Neutrophil (primary cell): ENCODE measurements at regions not wholly inside any gene's neighbourhood (a gene's known extent, or its start where the extent isn't known, plus 50 kb on each side); places are given as distances from the start of the nearest gene placed in this dataset.

Source experiments
- H3K27ac ChIP-seq: fragments of 200-600 bp; sonication (generic); 2 replicates; pipeline ENCODE4 v1.5.1; 2016; ENCODE audit warnings: mild to moderate bottlenecking, moderate library complexity
- H3K27me3 ChIP-seq: fragments of 200-600 bp; sonication (generic); 2 replicates; pipeline ENCODE4 v1.6.0; 2016; ENCODE audit warnings: mild to moderate bottlenecking
- H3K36me3 ChIP-seq: fragments of 200-600 bp; sonication (generic); 2 replicates; pipeline ENCODE4 v1.5.1; 2017
- H3K4me1 ChIP-seq, 2 experiments: fragments of 200-600 bp in 1 of 2; sonication (generic) in 1 of 2; 1 replicate in 1 of 2; 2 replicates in 1 of 2; pipeline versions ENCODE4 v1.5.1 to v1.6.1; 2013 to 2016; ENCODE audit warnings: low read depth in 1 of 2, low read length in 1 of 2, mild to moderate bottlenecking in 1 of 2, moderate library complexity in 1 of 2; ENCODE audit not compliant: control insufficient read depth in 1 of 2, insufficient read depth in 1 of 2
- H3K4me3 ChIP-seq, 2 experiments: fragments of 200-600 bp in 1 of 2; sonication (generic) in 1 of 2; 1 replicate in 1 of 2; 2 replicates in 1 of 2; pipeline ENCODE4 v1.5.1; 2013 to 2016; ENCODE audit warnings: low read depth in 1 of 2, low read length in 1 of 2, mild to moderate bottlenecking in 1 of 2, moderate library complexity in 1 of 2
- H3K9me3 ChIP-seq: fragments of 200-600 bp; sonication (generic); 2 replicates; pipeline ENCODE4 v1.5.1; 2016
- TF ChIP-seq, protein P1 (sequence below): fragments of 200-600 bp; sonication (generic); IDR thresholded peaks from 2 replicates; pipeline ENCODE4 v1.5.1; 2016; ENCODE audit warnings: antibody characterized with exemption

DNA sequence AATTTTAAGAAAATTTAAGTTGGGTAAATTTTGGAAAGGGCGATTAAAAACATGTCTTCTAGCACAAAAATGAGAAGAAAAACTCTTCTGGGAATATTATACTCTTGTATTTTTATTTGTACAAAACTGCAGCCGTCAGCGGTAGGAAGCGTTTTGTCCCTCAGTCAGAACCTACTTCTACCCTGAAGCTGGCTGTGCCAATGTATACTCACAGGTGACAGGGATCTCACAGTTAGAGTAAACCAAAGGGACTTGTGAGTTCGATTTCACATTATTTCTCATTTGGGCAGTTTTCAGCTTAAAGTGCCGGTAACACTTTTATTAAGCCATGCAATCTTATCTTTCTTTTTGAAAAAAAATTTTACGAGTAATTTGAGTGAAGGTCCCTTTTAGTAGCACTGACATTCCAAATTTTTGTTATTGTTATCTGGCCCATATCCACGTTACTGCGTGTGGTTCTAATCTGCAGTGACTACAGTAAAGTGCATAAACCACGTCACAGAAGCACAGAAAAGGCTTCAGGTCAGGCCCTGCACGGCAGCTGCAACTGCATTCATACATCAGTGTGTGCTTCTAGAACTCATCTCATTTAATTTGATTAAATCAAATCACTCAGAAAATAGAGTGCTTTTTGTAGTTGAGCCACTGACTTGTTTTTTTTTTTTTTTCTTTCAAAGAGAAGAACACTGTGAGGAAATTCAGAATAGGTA is 387.3 kb downstream of the LIG4 start:
- no peaks in the 10 kb centered on the region for H3K9me3 ChIP-seq
- H3K27ac ChIP-seq: no peak overlapping the region
- TF ChIP-seq, protein P1, sequence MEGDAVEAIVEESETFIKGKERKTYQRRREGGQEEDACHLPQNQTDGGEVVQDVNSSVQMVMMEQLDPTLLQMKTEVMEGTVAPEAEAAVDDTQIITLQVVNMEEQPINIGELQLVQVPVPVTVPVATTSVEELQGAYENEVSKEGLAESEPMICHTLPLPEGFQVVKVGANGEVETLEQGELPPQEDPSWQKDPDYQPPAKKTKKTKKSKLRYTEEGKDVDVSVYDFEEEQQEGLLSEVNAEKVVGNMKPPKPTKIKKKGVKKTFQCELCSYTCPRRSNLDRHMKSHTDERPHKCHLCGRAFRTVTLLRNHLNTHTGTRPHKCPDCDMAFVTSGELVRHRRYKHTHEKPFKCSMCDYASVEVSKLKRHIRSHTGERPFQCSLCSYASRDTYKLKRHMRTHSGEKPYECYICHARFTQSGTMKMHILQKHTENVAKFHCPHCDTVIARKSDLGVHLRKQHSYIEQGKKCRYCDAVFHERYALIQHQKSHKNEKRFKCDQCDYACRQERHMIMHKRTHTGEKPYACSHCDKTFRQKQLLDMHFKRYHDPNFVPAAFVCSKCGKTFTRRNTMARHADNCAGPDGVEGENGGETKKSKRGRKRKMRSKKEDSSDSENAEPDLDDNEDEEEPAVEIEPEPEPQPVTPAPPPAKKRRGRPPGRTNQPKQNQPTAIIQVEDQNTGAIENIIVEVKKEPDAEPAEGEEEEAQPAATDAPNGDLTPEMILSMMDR: no peak
- H3K4me3 ChIP-seq: no peak overlapping the region
- no peaks in the 10 kb centered on the region for H3K4me1 ChIP-seq
- H3K36me3 ChIP-seq: no peaks in the 10 kb centered on the region
- H3K27me3 ChIP-seq: no peaks in the 10 kb centered on the region

DNA sequence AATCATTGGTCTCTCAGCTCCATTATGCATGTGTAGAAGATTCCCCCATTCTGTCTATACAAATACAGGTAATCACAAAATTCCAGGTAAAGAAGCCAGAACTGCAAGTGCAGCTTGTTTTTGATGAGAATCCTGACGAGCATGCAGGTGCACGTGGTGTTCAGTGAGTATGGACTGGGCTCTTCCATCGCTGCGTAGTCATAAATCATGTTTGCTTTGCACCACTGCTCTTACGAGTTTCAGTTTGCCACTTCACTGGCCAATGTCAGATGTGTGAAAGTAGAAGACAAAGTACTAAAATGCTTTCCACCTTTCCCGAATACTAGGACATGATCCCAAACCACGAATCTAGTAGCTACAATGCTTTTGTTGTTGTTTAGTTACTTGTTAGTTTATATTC is 390.7 kb downstream of the LIG4 start:
- Histone ChIP-seq H3K27me3 (no peaks in the 10 kb centered on the region), H3K4me3 (no peak overlapping the region), H3K27ac (no peak overlapping the region), H3K4me1 (no peaks in the 10 kb centered on the region), H3K36me3 (no peaks in the 10 kb centered on the region), H3K9me3 (no peaks in the 10 kb centered on the region)
- TF ChIP-seq, protein P1: no peak

DNA sequence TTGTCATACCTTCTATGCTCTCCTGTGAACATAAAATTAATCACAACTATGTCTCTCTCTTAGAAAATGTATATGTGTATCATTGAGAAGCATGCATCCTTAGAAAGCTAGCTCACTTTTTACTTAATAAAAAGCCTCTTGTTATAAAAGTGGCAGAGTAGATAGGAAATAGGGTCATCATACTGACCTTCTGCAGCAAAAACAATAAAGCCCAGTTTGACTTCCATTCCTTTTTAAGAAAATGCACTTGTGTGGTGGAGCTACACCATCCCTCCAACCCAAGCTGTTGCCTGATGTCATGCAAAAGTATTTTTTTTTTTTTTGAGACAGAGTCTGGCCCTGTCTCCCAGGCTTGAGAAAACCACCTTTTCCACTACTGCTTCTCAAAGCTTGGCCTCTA is 393.3 kb downstream of the LIG4 start:
- Histone ChIP-seq H3K27me3 (no peaks in the 10 kb centered on the region), H3K27ac (no peak overlapping the region), H3K9me3 (no peaks in the 10 kb centered on the region), H3K36me3 (no peaks in the 10 kb centered on the region), H3K4me1 (no peaks in the 10 kb centered on the region), H3K4me3 (no peak overlapping the region)
- TF ChIP-seq, protein P1: no peak

DNA sequence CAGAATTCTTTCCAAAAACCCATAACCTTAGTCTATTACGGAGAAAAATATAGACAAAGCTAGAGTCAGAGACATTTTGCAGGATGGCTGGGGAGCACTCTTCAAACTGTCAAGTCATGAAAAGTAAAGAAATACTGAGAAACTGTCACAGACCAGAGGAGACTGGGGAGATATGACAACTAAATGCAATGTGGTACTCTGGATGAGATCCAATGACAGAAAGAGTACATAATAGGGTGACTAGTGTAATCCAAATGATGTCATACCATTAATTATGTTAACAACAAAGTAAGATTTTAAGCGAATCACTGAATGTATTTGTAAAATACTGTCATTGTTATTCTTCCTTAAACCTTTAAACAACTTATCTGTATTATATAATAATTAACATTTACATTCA is 393.8 kb downstream of the LIG4 start:
- H3K27ac ChIP-seq: no peak overlapping the region
- H3K9me3 ChIP-seq: no peaks in the 10 kb centered on the region
- H3K27me3 ChIP-seq: no peaks in the 10 kb centered on the region
- H3K4me3 ChIP-seq: no peak overlapping the region
- TF ChIP-seq, protein P1: no peak
- H3K4me1 ChIP-seq: no peaks in the 10 kb centered on the region
- no peaks in the 10 kb centered on the region for H3K36me3 ChIP-seq

DNA sequence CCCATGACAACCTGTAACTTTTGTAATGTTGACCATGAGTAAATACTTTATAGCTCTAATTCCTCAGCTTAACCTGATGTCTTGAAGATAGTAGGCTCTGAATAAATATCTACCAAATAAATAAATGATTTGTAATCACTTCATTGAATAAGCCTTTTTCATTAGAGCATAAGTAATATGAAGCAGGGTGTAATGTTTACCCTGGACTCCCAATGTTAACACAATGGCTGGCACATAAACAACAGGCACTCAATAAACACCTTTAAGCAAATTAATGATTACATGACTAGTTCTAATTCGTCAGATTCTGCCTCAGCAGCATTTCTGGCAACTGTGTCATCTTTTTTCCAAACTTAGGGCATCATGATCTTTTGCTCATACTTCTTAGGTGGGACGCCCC is 396.3 kb downstream of the LIG4 start:
- Histone ChIP-seq H3K4me3 (no peak overlapping the region), H3K9me3 (no peaks in the 10 kb centered on the region), H3K4me1 (no peaks in the 10 kb centered on the region), H3K27ac (no peak overlapping the region), H3K27me3 (no peaks in the 10 kb centered on the region), H3K36me3 (no peaks in the 10 kb centered on the region)
- TF ChIP-seq, protein P1: no peak
